DMS53 treated with DMSO at 0.1 percent for 48 hours (cell line): ENCODE measurements at regions not wholly inside any gene's neighbourhood (a gene's known extent, or its start where the extent isn't known, plus 50 kb on each side); places are given as distances from the start of the nearest gene placed in this dataset.
A peak's percentile ranks its signal among the peaks of the same experiment; 100 is the strongest.

ENCODE experiments used
- DNase-seq: peaks from one replicate; lab custom pipeline; 2025; ENCODE audit not compliant: unreplicated experiment; lab: John Stamatoyannopoulos, UW

- DNase-seq, result no peak
Observed at GRCh38 chr6:43924222-43924702, 154.3 kb downstream of the VEGFA start.

- no peak for DNase-seq
Observed at GRCh38 chr6:43923376-43924221, 153.6 kb downstream of the VEGFA start.

GRCh38 chr6:43922426-43923375, 152.7 kb downstream of the VEGFA start:
- no peak for DNase-seq

- no peak for DNase-seq
Observed at GRCh38 chr6:43921548-43922425, 151.8 kb downstream of the VEGFA start.

- peak; percentile 72 for DNase-seq
Observed at GRCh38 chr6:43921039-43921438, 151.0 kb downstream of the VEGFA start.

- no peak for DNase-seq
Observed at GRCh38 chr6:43919774-43920173, 149.8 kb downstream of the VEGFA start.

GRCh38 chr6:43917878-43918382, 147.9 kb downstream of the VEGFA start:
- no peak for DNase-seq

- DNase-seq, result no peak
Observed at GRCh38 chr6:43916924-43917877, 147.2 kb downstream of the VEGFA start.

- DNase-seq, result no peak
Observed at GRCh38 chr6:43915986-43916923, 146.2 kb downstream of the VEGFA start.

- no peak for DNase-seq
Observed at GRCh38 chr6:43915208-43915869, 145.3 kb downstream of the VEGFA start.

- DNase-seq, result no peak
Observed at GRCh38 chr6:43914272-43915147, 144.5 kb downstream of the VEGFA start.

- peak; percentile 65 for DNase-seq
Observed at GRCh38 chr6:43913375-43914271, 143.6 kb downstream of the VEGFA start.

GRCh38 chr6:43912598-43913371, 142.8 kb downstream of the VEGFA start:
- DNase-seq, result no peak

GRCh38 chr6:43912116-43912577, 142.1 kb downstream of the VEGFA start:
- DNase-seq, result no peak
